GM23338 (cell line): ENCODE measurements at regions not wholly inside any gene's neighbourhood (a gene's known extent, or its start where the extent isn't known, plus 50 kb on each side); places are given as distances from the start of the nearest gene placed in this dataset.

Experiments used
- ATAC-seq: fragments of 200-7000 bp; cut with Tn5 transposase; 3 replicates; pipeline ENCODE4 v1.9.1; 2020
- DNase-seq: peaks from one replicate; pipeline ENCODE4 v3.0.0-alpha.2; 2015; ENCODE audit warnings: low spot score
- H2AFZ ChIP-seq: fragments of 200-600 bp; sonication (generic); 2 replicates; pipeline ENCODE4 v1.8.0; 2016; ENCODE audit warnings: antibody characterized with exemption, mild to moderate bottlenecking, moderate library complexity
- H3F3A ChIP-seq: fragments of 200-600 bp; sonication (generic); replicated peaks from 2 replicates; pipeline ENCODE4 v1.8.0; 2017; ENCODE audit warnings: antibody characterized with exemption, mixed run types, low read depth
- H3K27ac ChIP-seq: fragments of 200-600 bp; sonication (generic); 2 replicates; pipeline ENCODE4 v1.6.1; 2016; ENCODE audit warnings: low read depth
- H3K27me3 ChIP-seq: fragments of 200-600 bp; sonication (generic); 2 replicates; pipeline ENCODE4 v1.8.0; 2016; ENCODE audit warnings: mild to moderate bottlenecking, mixed run types, moderate library complexity; ENCODE audit not compliant: insufficient read depth
- H3K36me3 ChIP-seq: fragments of 200-600 bp; sonication (generic); 2 replicates; pipeline ENCODE4 v1.8.0; 2016; ENCODE audit warnings: mild to moderate bottlenecking; ENCODE audit not compliant: insufficient read depth
- H3K4me1 ChIP-seq: fragments of 200-600 bp; sonication (generic); 2 replicates; pipeline ENCODE4 v1.8.0; 2016; ENCODE audit warnings: mild to moderate bottlenecking, moderate library complexity; ENCODE audit not compliant: insufficient read depth
- H3K4me2 ChIP-seq: fragments of 200-600 bp; sonication (generic); 2 replicates; pipeline ENCODE4 v1.7.1; 2017; ENCODE audit warnings: mixed run types
- H3K4me3 ChIP-seq: fragments of 200-600 bp; sonication (generic); 2 replicates; pipeline ENCODE4 v1.6.1; 2016; ENCODE audit warnings: mixed run types
- H3K79me2 ChIP-seq: fragments of 200-600 bp; sonication (generic); replicated peaks from 2 replicates; pipeline ENCODE4 v1.8.0; 2017; ENCODE audit warnings: mild to moderate bottlenecking; ENCODE audit not compliant: insufficient read depth
- H3K9me2 ChIP-seq: fragments of 200-600 bp; sonication (generic); 2 replicates; pipeline ENCODE4 v1.8.0; 2017; ENCODE audit not compliant: insufficient read depth
- H4K20me1 ChIP-seq: fragments of 200-600 bp; sonication (generic); replicated peaks from 2 replicates; pipeline ENCODE4 v1.8.0; 2017; ENCODE audit warnings: mild to moderate bottlenecking; ENCODE audit not compliant: insufficient read depth
- H3K27ac Mint-ChIP-seq: 2 replicates; pipeline ENCODE4 v1.8.0; 2020; ENCODE audit warnings: inconsistent platforms, mild to moderate bottlenecking, moderate library complexity, mixed read lengths
- H3K27me3 Mint-ChIP-seq: 3 replicates; pipeline ENCODE4 v1.8.0; 2022; ENCODE audit warnings: low read depth, mild to moderate bottlenecking, moderate library complexity, mixed read lengths, inconsistent platforms; ENCODE audit not compliant: insufficient read depth, poor library complexity
- H3K36me3 Mint-ChIP-seq: 3 replicates; pipeline ENCODE4 v1.8.0; 2021; ENCODE audit warnings: low read depth, mild to moderate bottlenecking, inconsistent platforms, moderate library complexity, mixed read lengths
- H3K4me1 Mint-ChIP-seq: 3 replicates; pipeline ENCODE4 v1.8.0; 2020; ENCODE audit warnings: mild to moderate bottlenecking, inconsistent platforms, mixed read lengths
- H3K4me3 Mint-ChIP-seq: 3 replicates; pipeline ENCODE4 v1.8.0; 2021; ENCODE audit warnings: moderate library complexity, mild to moderate bottlenecking, inconsistent platforms, mixed read lengths
- H3K9me3 Mint-ChIP-seq: 3 replicates; pipeline ENCODE4 v1.8.0; 2020; ENCODE audit warnings: moderate library complexity, mild to moderate bottlenecking, inconsistent platforms, mixed read lengths
- CREB1 ChIP-seq: fragments of 250-450 bp; sonication (Bioruptor Pico); IDR thresholded peaks from 2 replicates; pipeline ENCODE4 v1.5.0; 2020; ENCODE audit warnings: low read depth, mild to moderate bottlenecking, moderate library complexity
- EZH2 ChIP-seq: fragments of 200-600 bp; sonication (generic); IDR thresholded peaks from one replicate; pipeline ENCODE4 v1.8.0; 2017; ENCODE audit warnings: antibody characterized with exemption, mild to moderate bottlenecking, low read depth; ENCODE audit not compliant: unreplicated experiment
- EZH2phosphoT487 ChIP-seq: fragments of 200-600 bp; sonication (generic); IDR thresholded peaks from one replicate; pipeline ENCODE4 v1.8.1; 2018; ENCODE audit warnings: antibody characterized with exemption; ENCODE audit not compliant: unreplicated experiment
- JUNB ChIP-seq: IDR thresholded peaks from one replicate; pipeline ENCODE4 v1.6.1; 2016; ENCODE audit warnings: antibody characterized with exemption; ENCODE audit not compliant: unreplicated experiment
- NANOG ChIP-seq: IDR thresholded peaks from 2 replicates; pipeline ENCODE4 v1.6.1; 2016; ENCODE audit warnings: antibody characterized with exemption, borderline replicate concordance
- POLR2AphosphoS5 ChIP-seq: IDR thresholded peaks from 2 replicates; pipeline ENCODE4 v1.6.1; 2016; ENCODE audit warnings: antibody characterized with exemption, low read depth
- STAT1 ChIP-seq: IDR thresholded peaks from one replicate; pipeline ENCODE4 v1.6.1; 2016; ENCODE audit warnings: antibody characterized with exemption; ENCODE audit not compliant: unreplicated experiment
- ZNF331 ChIP-seq: fragments of 250-450 bp; sonication (Bioruptor Pico); IDR thresholded peaks from 2 replicates; pipeline ENCODE4 v1.5.0; 2020; ENCODE audit warnings: low read depth, mild to moderate bottlenecking, moderate library complexity
- ZNF462 ChIP-seq: fragments of 250-450 bp; sonication (Bioruptor Pico); IDR thresholded peaks from 2 replicates; pipeline ENCODE4 v1.5.0; 2020; ENCODE audit warnings: mild to moderate bottlenecking, moderate library complexity

DNA sequence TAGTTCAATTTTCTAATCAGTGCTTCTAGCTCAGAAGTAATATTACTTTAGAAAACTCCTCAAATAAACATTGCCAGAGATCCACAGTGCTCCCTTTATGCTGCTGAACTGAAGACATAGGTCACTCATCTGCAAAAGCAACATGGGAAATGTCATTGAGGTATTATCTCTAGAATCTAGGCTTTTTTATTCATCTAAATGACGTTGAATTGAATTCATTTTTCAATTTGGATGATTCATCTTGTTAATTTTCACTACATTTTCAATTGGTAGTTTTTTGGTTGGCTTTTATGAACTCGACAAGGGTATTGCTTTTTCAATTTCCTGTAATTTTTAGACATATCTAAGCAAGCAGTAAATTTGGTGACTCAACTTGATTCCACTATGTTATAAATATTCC lies 275.4 kb downstream of the NFKBIZ start:
- no peak for TF ChIP-seq EZH2phosphoT487
- TF ChIP-seq NANOG: no peak
- no peak for TF ChIP-seq ZNF331 (CRISPR knock-in tag)
- no peak for TF ChIP-seq EZH2
- TF ChIP-seq POLR2AphosphoS5: no peak
- TF ChIP-seq JUNB: no peak
- TF ChIP-seq STAT1: no peak
- TF ChIP-seq ZNF462: no peak
- TF ChIP-seq CREB1 (CRISPR knock-in tag): no peak

More for the DNA sequence above, 275.4 kb downstream of the NFKBIZ start:
- H3K79me2 ChIP-seq: no peaks in the 10 kb centered on the region
- 0 out of 2 replicates have a peak, but pooled peaks cover 4% of the 10 kb centered on the region for H3K9me2 ChIP-seq
- no peak overlapping the region for H3K4me3 ChIP-seq
- no peak overlapping the region for H3K4me3 Mint-ChIP-seq
- peaks cover 10% of the 10 kb centered on the region for H3K9me3 Mint-ChIP-seq
- H3K27ac ChIP-seq: no peak overlapping the region
- no peak overlapping the region; the same call in 1 of the 2 replicates for H3K27ac Mint-ChIP-seq
- ATAC-seq (no peak), DNase-seq (no peak)
- H3F3A ChIP-seq: no peaks in the 10 kb centered on the region
- H3K4me1 ChIP-seq: no peaks in the 10 kb centered on the region
- H3K4me1 Mint-ChIP-seq: no peaks in the 10 kb centered on the region
- H2AFZ ChIP-seq: no peak overlapping the region
- H3K27me3 Mint-ChIP-seq: no peaks in the 10 kb centered on the region
- H3K4me2 ChIP-seq: no peak overlapping the region
- H3K36me3 ChIP-seq: no peaks in the 10 kb centered on the region
- H4K20me1 ChIP-seq: no peaks in the 10 kb centered on the region
- H3K27me3 ChIP-seq: no peaks in the 10 kb centered on the region
- no peaks in the 10 kb centered on the region for H3K36me3 Mint-ChIP-seq
